ENCODE measurements at regions not wholly inside any gene's neighbourhood (a gene's known extent, or its start where the extent isn't known, plus 50 kb on each side); places are given as distances from the start of the nearest gene placed in this dataset.

- TF ChIP-seq CTCF (IDR thresholded peaks at IDR 0.05; ENCODE audit: low read depth, low read length, poor library complexity, severe bottlenecking) (no peak), EZH2phosphoT487 (IDR thresholded peaks at IDR 0.05; ENCODE audit: borderline replicate concordance, low read length) (no peak)
- no peaks in the 10 kb centered on the region for H3K79me2 ChIP-seq (ENCODE audit: control insufficient read depth, low read length)
Observed at GRCh38 chr17:63267846-63268245, 178.3 kb downstream of the CYB561 start.

DNA sequence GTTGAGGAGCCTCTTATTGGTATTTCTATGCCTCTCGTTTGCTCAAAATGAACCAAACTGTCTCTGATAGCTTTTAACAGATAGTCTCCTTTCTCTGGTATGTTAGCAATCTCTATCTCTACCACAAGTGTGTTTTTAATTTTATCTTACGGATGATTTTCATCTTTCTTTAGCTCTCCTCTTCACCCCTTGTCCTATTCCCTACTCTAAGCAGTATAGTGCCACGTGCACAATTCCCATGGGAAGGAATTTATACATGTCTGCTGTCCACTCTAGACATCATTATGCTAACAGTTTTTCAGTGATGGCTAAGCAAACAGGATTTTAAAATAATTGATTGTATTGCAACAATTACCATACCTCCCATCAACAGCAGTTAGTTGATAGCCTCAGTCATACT, 177.3 kb downstream of the CYB561 start:
- Histone ChIP-seq H3K9me3 (ENCODE audit: control insufficient read depth, insufficient read depth, low read length) (no peaks in the 10 kb centered on the region), H3K4me1 (ENCODE audit: control insufficient read depth, low read length) (no peaks in the 10 kb centered on the region), H3K36me3 (ENCODE audit: control insufficient read depth, low read length) (no peaks in the 10 kb centered on the region), H3K4me2 (ENCODE audit: low read length) (no peak overlapping the region), H3F3A (ENCODE audit: control insufficient read depth, insufficient read depth) (no peaks in the 10 kb centered on the region), H4K20me1 (ENCODE audit: control insufficient read depth, insufficient read depth, low read depth, low read length) (no peaks in the 10 kb centered on the region), H3K27ac (ENCODE audit: low read depth, low read length) (no peak overlapping the region), H3K27me3 (ENCODE audit: control insufficient read depth, low read length) (peaks cover 5% of the 10 kb centered on the region), H3K79me2 (ENCODE audit: control insufficient read depth, low read length) (no peaks in the 10 kb centered on the region), H3K4me3 (ENCODE audit: low read length) (no peak overlapping the region), H3K9me2 (replicated peaks; ENCODE audit: control insufficient read depth, low read length) (no peaks in the 10 kb centered on the region)
- no peak for TF ChIP-seq CTCF (IDR thresholded peaks at IDR 0.05; ENCODE audit: low read depth, low read length, poor library complexity, severe bottlenecking)
- TF ChIP-seq EZH2phosphoT487 (IDR thresholded peaks at IDR 0.05; ENCODE audit: borderline replicate concordance, low read length) = no peak

More at GRCh38 chr17:63267846-63268245, 178.3 kb downstream of the CYB561 start:
- Histone ChIP-seq H3K27me3 (ENCODE audit: control insufficient read depth, low read length) (peaks cover 7% of the 10 kb centered on the region), H3K4me2 (ENCODE audit: low read length) (no peak overlapping the region), H3K4me1 (ENCODE audit: control insufficient read depth, low read length) (no peaks in the 10 kb centered on the region), H3F3A (ENCODE audit: control insufficient read depth, insufficient read depth) (no peaks in the 10 kb centered on the region), H3K27ac (ENCODE audit: low read depth, low read length) (no peak overlapping the region), H3K36me3 (ENCODE audit: control insufficient read depth, low read length) (no peaks in the 10 kb centered on the region), H3K9me3 (ENCODE audit: control insufficient read depth, insufficient read depth, low read length) (no peaks in the 10 kb centered on the region), H3K9me2 (replicated peaks; ENCODE audit: control insufficient read depth, low read length) (no peaks in the 10 kb centered on the region), H4K20me1 (ENCODE audit: control insufficient read depth, insufficient read depth, low read depth, low read length) (no peaks in the 10 kb centered on the region), H3K4me3 (ENCODE audit: low read length) (no peak overlapping the region)

GRCh38 chr17:63270610-63271009, 175.5 kb downstream of the CYB561 start:
- H3K4me1 ChIP-seq (ENCODE audit: control insufficient read depth, low read length) = no peaks in the 10 kb centered on the region
- H3K79me2 ChIP-seq (ENCODE audit: control insufficient read depth, low read length) = no peaks in the 10 kb centered on the region
- no peaks in the 10 kb centered on the region for H3K9me2 ChIP-seq (replicated peaks; ENCODE audit: control insufficient read depth, low read length)
- no peak overlapping the region for H3K27ac ChIP-seq (ENCODE audit: low read depth, low read length)
- H3F3A ChIP-seq (ENCODE audit: control insufficient read depth, insufficient read depth) = no peaks in the 10 kb centered on the region
- H4K20me1 ChIP-seq (ENCODE audit: control insufficient read depth, insufficient read depth, low read depth, low read length) = no peaks in the 10 kb centered on the region
- H3K4me2 ChIP-seq (ENCODE audit: low read length) = no peak overlapping the region
- no peaks in the 10 kb centered on the region for H3K9me3 ChIP-seq (ENCODE audit: control insufficient read depth, insufficient read depth, low read length)
- no peak overlapping the region for H3K4me3 ChIP-seq (ENCODE audit: low read length)
- H3K36me3 ChIP-seq (ENCODE audit: control insufficient read depth, low read length) = no peaks in the 10 kb centered on the region
- no peaks in the 10 kb centered on the region; the same call in 1 of the 2 replicates for H3K27me3 ChIP-seq (ENCODE audit: control insufficient read depth, low read length)
- TF ChIP-seq CTCF (IDR thresholded peaks at IDR 0.05; ENCODE audit: low read depth, low read length, poor library complexity, severe bottlenecking) (no peak), EZH2phosphoT487 (IDR thresholded peaks at IDR 0.05; ENCODE audit: borderline replicate concordance, low read length) (no peak)
